HCT116 (cell line): ENCODE measurements at regions not wholly inside any gene's neighbourhood (a gene's known extent, or its start where the extent isn't known, plus 50 kb on each side); places are given as distances from the start of the nearest gene placed in this dataset.

Experiments used
- ATAC-seq: fragments of 200-7000 bp; cut with Tn5 transposase; 2 replicates; pipeline ENCODE4 v1.9.1; 2020; ENCODE audit warnings: mild to moderate bottlenecking, moderate library complexity
- BruUV-seq: library from RNA; stranded (reverse); fragments of 400-500 nt; replicated peaks from 2 replicates; lab custom pipeline; 2021; lab: Mats Ljungman, UMichigan
- CTCF ChIA-PET: fragments of 300-600 bp; sonication (Branson Sonifier 250); formaldehyde crosslinking; loops from one replicate; lab custom pipeline; 2021; ENCODE audit warnings: antibody characterized with exemption; lab: Charles Lee
- POLR2A ChIA-PET: fragments of 300-600, 350-600 bp; sonication (Branson Sonifier 250); formaldehyde crosslinking; loops from one replicate; lab custom pipeline; 2021; ENCODE audit warnings: antibody characterized with exemption; lab: Charles Lee
- RAD21 ChIA-PET, 2 experiments: fragments of 300-600 bp; sonication (Branson Sonifier 250); formaldehyde crosslinking; loops; one replicate each; lab custom pipeline; 2023; ENCODE audit warnings: low total read pairs in 2 of 2; ENCODE audit not compliant: uncharacterized antibody in 2 of 2, unreplicated experiment in 2 of 2, low non-redundant PET in 1 of 2; lab: Charles Lee
- DNase-seq: peaks from one replicate; pipeline ENCODE4 v3.0.0-alpha.2; 2010; ENCODE audit warnings: low read depth, low spot score
- H2AFZ ChIP-seq: fragments of 200-600 bp; shearing (Covaris generic), sonication (generic); 2 replicates; pipeline ENCODE4 v1.6.1; 2017; ENCODE audit warnings: low read depth, mixed run types, mixed read lengths, antibody characterized with exemption, low read length; ENCODE audit not compliant: poor library complexity, severe bottlenecking
- H3K27ac ChIP-seq: 2 replicates; pipeline ENCODE4 v1.5.1; 2012; ENCODE audit warnings: low read depth, low read length
- H3K27me3 ChIP-seq: fragments of 200-600 bp; sonication (generic); 2 replicates; pipeline ENCODE4 v1.6.1; 2016; ENCODE audit warnings: mixed run types, low read length, mixed read lengths; ENCODE audit not compliant: insufficient read depth
- H3K36me3 ChIP-seq, 2 experiments: fragments of 200-500 bp in 1 of 2; fragments of 200-600 bp in 1 of 2; sonication (Bioruptor generic) in 1 of 2; sonication (generic) in 1 of 2; 2 replicates each; pipeline versions ENCODE4 v1.5.1 to v1.6.1; 2014 to 2016; ENCODE audit warnings: low read length in 2 of 2, inconsistent platforms in 1 of 2, mixed read lengths in 1 of 2, mixed run types in 1 of 2; ENCODE audit not compliant: insufficient read depth in 2 of 2, control insufficient read depth in 1 of 2
- H3K4me1 ChIP-seq, 2 experiments: fragments of 200-600 bp in 1 of 2; sonication (generic) in 1 of 2; 2 replicates each; pipeline versions ENCODE4 v1.5.1 to v1.6.1; 2012 to 2017; ENCODE audit warnings: low read length in 2 of 2, inconsistent platforms in 1 of 2, mild to moderate bottlenecking in 1 of 2, mixed read lengths in 1 of 2, mixed run types in 1 of 2, moderate library complexity in 1 of 2; ENCODE audit not compliant: insufficient read depth in 2 of 2, control insufficient read depth in 1 of 2
- H3K4me2 ChIP-seq: fragments of 200-600 bp; sonication (generic); 2 replicates; pipeline ENCODE4 v1.6.1; 2017; ENCODE audit warnings: mixed run types, low read length, mixed read lengths
- H3K4me3 ChIP-seq, 2 experiments: fragments of 200-600 bp in 1 of 2; sonication (generic) in 1 of 2; replicated peaks in 1 of 2; 2 replicates each; pipeline ENCODE4 v1.5.1; 2011 to 2016; ENCODE audit warnings: low read length in 2 of 2, control low read depth in 1 of 2, low read depth in 1 of 2, mild to moderate bottlenecking in 1 of 2, mixed read lengths in 1 of 2, mixed run types in 1 of 2
- H3K79me2 ChIP-seq: fragments of 200-600 bp; sonication (generic); 2 replicates; pipeline ENCODE4 v1.6.1; 2017; ENCODE audit warnings: mild to moderate bottlenecking, mixed run types, low read length, moderate library complexity, mixed read lengths; ENCODE audit not compliant: insufficient read depth
- H3K9ac ChIP-seq: fragments of 200-600 bp; sonication (generic); 2 replicates; pipeline ENCODE4 v1.6.1; 2016; ENCODE audit warnings: low read length, mixed read lengths
- H3K9me2 ChIP-seq: fragments of 200-600 bp; sonication (generic), shearing (Covaris generic); 2 replicates; pipeline ENCODE4 v1.6.1; 2017; ENCODE audit warnings: mixed run types, mild to moderate bottlenecking, moderate library complexity; ENCODE audit not compliant: insufficient read depth
- H3K9me3 ChIP-seq, 2 experiments: fragments of 200-500 bp in 1 of 2; fragments of 200-600 bp in 1 of 2; sonication (Bioruptor generic) in 1 of 2; sonication (generic) in 1 of 2; 2 replicates each; pipeline ENCODE4 v1.6.1; 2014 to 2017; ENCODE audit warnings: low read length in 2 of 2, mixed read lengths in 2 of 2, inconsistent platforms in 1 of 2, low read depth in 1 of 2, mild to moderate bottlenecking in 1 of 2, mixed run types in 1 of 2, moderate library complexity in 1 of 2; ENCODE audit not compliant: control insufficient read depth in 1 of 2, insufficient read depth in 1 of 2
- H4K20me1 ChIP-seq: fragments of 200-600 bp; sonication (generic), shearing (Covaris generic); 2 replicates; pipeline ENCODE4 v1.6.1; 2017; ENCODE audit warnings: mixed run types, mild to moderate bottlenecking, moderate library complexity; ENCODE audit not compliant: insufficient read depth
- ELF1 ChIP-seq: IDR thresholded peaks from 2 replicates; pipeline ENCODE4 v1.6.1; 2012; ENCODE audit warnings: low read depth, borderline replicate concordance
- EZH2 ChIP-seq: fragments of 200-600 bp; sonication (generic); IDR thresholded peaks from 2 replicates; pipeline ENCODE4 v1.6.1; 2017; ENCODE audit warnings: antibody characterized with exemption, mixed run types
- EZH2phosphoT487 ChIP-seq: fragments of 200-600 bp; IDR thresholded peaks from 2 replicates; pipeline ENCODE4 v1.6.1; 2018; ENCODE audit warnings: antibody characterized with exemption, borderline replicate concordance
- REST ChIP-seq: IDR thresholded peaks from 2 replicates; pipeline ENCODE4 v1.6.1; 2012; ENCODE audit warnings: low read depth
- TCF7L2 ChIP-seq: IDR thresholded peaks from 2 replicates; pipeline ENCODE4 v1.7.0; 2011; ENCODE audit warnings: borderline replicate concordance, inconsistent platforms; ENCODE audit not compliant: insufficient read depth, insufficient read length; ENCODE audit errors: extremely low read depth
- ZNF274 ChIP-seq: fragments of 200-500 bp; sonication (Bioruptor generic); IDR thresholded peaks from 2 replicates; pipeline ENCODE4 v1.6.1; 2014; ENCODE audit warnings: mild to moderate bottlenecking, low read depth, low read length, inconsistent platforms
- intact Hi-C: fragments of 100-400 bp; cut with micrococcal nuclease; formaldehyde crosslinking; loops from 2 replicates; pipeline ENCODE4 v1.10.0; 2022

- Histone ChIP-seq H3K9ac (no peak overlapping the region), H4K20me1 (no peaks in the 10 kb centered on the region), H3K27ac (no peak overlapping the region), H3K27me3 (no peaks in the 10 kb centered on the region), H3K9me2 (no peaks in the 10 kb centered on the region), H3K4me1 (no peaks in the 10 kb centered on the region), H3K36me3 (no peaks in the 10 kb centered on the region), H2AFZ (no peak overlapping the region), H3K4me2 (no peak overlapping the region), H3K9me3 (no peaks in the 10 kb centered on the region; a peak in 1 of 4 replicates), H3K79me2 (no peaks in the 10 kb centered on the region), H3K4me3 (no peak overlapping the region)
- RAD21 ChIA-PET, result no interaction called here
- POLR2A ChIA-PET, result no interaction called here
- no TSS peak for BruUV-seq
- CTCF ChIA-PET, result no interaction called here
- intact Hi-C loops, result no loop called here
- no peak for TF ChIP-seq ELF1
- no peak for DNase-seq
- ATAC-seq, result no peak
Measured at GRCh38 chr1:68745011-68745410, 248.1 kb upstream of the DEPDC1 start.

DNA sequence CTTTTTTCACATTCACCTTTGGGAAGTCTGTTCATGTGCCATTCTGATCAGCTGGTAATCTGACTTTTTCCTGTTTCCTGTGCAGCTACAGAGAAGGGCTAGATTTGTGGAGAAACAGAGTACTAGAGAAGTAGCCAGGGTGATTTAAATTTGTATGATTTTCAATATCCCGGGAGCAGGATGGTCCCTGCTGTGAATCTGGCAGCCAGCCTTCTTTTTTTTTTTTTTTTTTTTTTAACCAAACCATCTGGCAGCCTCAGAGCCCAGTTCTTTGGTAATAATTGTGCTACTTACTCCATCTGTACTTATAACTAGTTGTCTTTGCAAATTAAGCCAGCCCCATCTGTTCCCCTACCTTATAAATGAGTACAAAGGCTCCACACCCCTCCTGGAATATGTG, 248.6 kb upstream of the DEPDC1 start:
- no peak overlapping the region for H3K9ac ChIP-seq
- no peak overlapping the region for H3K4me2 ChIP-seq
- ChIA-PET POLR2A (no interaction called here), RAD21 (no interaction called here), CTCF (no interaction called here)
- H2AFZ ChIP-seq, result no peak overlapping the region
- BruUV-seq, result no TSS peak
- no peaks in the 10 kb centered on the region for H3K36me3 ChIP-seq
- intact Hi-C loops, result no loop called here
- no peaks in the 10 kb centered on the region; a peak in 1 of 4 replicates for H3K9me3 ChIP-seq
- H3K4me1 ChIP-seq, result no peaks in the 10 kb centered on the region
- DNase-seq (no peak), ATAC-seq (no peak)
- TF ChIP-seq TCF7L2 (no peak), ZNF274 (no peak), EZH2 (no peak), EZH2phosphoT487 (no peak), REST (no peak)
- H3K9me2 ChIP-seq, result no peaks in the 10 kb centered on the region
- no peak overlapping the region for H3K27ac ChIP-seq
- no peaks in the 10 kb centered on the region for H3K79me2 ChIP-seq
- H3K4me3 ChIP-seq, result no peak overlapping the region
- H4K20me1 ChIP-seq, result no peaks in the 10 kb centered on the region
- no peaks in the 10 kb centered on the region for H3K27me3 ChIP-seq
